ENCODE measurements at regions not wholly inside any gene's neighbourhood (a gene's known extent, or its start where the extent isn't known, plus 50 kb on each side); places are given as distances from the start of the nearest gene placed in this dataset.

DNA sequence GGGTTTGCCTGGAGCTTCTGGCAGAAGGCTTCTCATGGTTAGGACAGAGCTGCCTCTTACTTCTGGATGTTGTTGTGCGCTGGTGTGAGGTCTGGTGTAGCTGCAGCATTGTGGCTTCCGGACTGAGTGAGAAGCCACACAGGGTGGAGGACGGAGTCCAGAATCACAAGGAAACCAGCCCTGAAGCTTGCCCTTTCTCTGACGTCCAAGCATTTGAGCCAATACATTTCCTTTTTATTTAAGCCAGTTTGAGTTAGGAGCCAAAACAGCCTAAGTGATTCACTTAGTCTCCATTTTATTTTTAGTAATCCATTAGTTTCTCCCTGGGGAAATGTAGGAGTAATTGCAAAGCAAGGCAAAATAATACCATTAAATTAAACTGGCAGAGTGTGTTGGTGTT is 402.4 kb upstream of the RGS6 start:
- TF ChIP-seq, protein P1, sequence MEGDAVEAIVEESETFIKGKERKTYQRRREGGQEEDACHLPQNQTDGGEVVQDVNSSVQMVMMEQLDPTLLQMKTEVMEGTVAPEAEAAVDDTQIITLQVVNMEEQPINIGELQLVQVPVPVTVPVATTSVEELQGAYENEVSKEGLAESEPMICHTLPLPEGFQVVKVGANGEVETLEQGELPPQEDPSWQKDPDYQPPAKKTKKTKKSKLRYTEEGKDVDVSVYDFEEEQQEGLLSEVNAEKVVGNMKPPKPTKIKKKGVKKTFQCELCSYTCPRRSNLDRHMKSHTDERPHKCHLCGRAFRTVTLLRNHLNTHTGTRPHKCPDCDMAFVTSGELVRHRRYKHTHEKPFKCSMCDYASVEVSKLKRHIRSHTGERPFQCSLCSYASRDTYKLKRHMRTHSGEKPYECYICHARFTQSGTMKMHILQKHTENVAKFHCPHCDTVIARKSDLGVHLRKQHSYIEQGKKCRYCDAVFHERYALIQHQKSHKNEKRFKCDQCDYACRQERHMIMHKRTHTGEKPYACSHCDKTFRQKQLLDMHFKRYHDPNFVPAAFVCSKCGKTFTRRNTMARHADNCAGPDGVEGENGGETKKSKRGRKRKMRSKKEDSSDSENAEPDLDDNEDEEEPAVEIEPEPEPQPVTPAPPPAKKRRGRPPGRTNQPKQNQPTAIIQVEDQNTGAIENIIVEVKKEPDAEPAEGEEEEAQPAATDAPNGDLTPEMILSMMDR (IDR thresholded peaks at IDR 0.05; ENCODE audit: poor library complexity, severe bottlenecking) = no peak
- TF ChIP-seq, protein P2, sequence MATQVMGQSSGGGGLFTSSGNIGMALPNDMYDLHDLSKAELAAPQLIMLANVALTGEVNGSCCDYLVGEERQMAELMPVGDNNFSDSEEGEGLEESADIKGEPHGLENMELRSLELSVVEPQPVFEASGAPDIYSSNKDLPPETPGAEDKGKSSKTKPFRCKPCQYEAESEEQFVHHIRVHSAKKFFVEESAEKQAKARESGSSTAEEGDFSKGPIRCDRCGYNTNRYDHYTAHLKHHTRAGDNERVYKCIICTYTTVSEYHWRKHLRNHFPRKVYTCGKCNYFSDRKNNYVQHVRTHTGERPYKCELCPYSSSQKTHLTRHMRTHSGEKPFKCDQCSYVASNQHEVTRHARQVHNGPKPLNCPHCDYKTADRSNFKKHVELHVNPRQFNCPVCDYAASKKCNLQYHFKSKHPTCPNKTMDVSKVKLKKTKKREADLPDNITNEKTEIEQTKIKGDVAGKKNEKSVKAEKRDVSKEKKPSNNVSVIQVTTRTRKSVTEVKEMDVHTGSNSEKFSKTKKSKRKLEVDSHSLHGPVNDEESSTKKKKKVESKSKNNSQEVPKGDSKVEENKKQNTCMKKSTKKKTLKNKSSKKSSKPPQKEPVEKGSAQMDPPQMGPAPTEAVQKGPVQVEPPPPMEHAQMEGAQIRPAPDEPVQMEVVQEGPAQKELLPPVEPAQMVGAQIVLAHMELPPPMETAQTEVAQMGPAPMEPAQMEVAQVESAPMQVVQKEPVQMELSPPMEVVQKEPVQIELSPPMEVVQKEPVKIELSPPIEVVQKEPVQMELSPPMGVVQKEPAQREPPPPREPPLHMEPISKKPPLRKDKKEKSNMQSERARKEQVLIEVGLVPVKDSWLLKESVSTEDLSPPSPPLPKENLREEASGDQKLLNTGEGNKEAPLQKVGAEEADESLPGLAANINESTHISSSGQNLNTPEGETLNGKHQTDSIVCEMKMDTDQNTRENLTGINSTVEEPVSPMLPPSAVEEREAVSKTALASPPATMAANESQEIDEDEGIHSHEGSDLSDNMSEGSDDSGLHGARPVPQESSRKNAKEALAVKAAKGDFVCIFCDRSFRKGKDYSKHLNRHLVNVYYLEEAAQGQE (IDR thresholded peaks at IDR 0.05; ENCODE audit: borderline replicate concordance) = no peak
- no peak for TF ChIP-seq EZH2 (IDR thresholded peaks at IDR 0.05; ENCODE audit: borderline replicate concordance, insufficient read depth, low read length, poor library complexity, severe bottlenecking)
- no peak for TF ChIP-seq TAF1 (IDR thresholded peaks at IDR 0.05; ENCODE audit: low read depth)
- no peak for TF ChIP-seq EP300 (conservative IDR thresholded peaks at IDR 0.05; ENCODE audit: poor library complexity, severe bottlenecking)
- no peak for TF ChIP-seq RAD21 (conservative IDR thresholded peaks at IDR 0.05)
- no peak for TF ChIP-seq POLR2AphosphoS5 (IDR thresholded peaks at IDR 0.05)
- TF ChIP-seq SMC3 (conservative IDR thresholded peaks at IDR 0.05; ENCODE audit: poor library complexity) = no peak
